GM12891 (cell line): ENCODE measurements at regions not wholly inside any gene's neighbourhood (a gene's known extent, or its start where the extent isn't known, plus 50 kb on each side); places are given as distances from the start of the nearest gene placed in this dataset.

ENCODE experiments used
- PAX5 ChIP-seq: IDR thresholded peaks from 2 replicates; pipeline ENCODE4 v1.6.1; 2011; ENCODE audit warnings: low read length, moderate library complexity, mild to moderate bottlenecking; ENCODE audit not compliant: insufficient read depth, severe bottlenecking
- POLR2A ChIP-seq: IDR thresholded peaks from 2 replicates; pipeline ENCODE4 v1.6.1; 2011; ENCODE audit warnings: low read depth, low read length, control low read depth
- POLR2AphosphoS5 ChIP-seq: IDR thresholded peaks from 2 replicates; pipeline ENCODE4 v1.6.1; 2011; ENCODE audit warnings: low read depth, low read length, control low read depth
- POU2F2 ChIP-seq: IDR thresholded peaks from 2 replicates; pipeline ENCODE4 v1.6.1; 2011; ENCODE audit warnings: low read depth, mild to moderate bottlenecking, control low read depth, low read length, moderate library complexity
- TAF1 ChIP-seq: IDR thresholded peaks from 2 replicates; pipeline ENCODE4 v1.6.1; 2011; ENCODE audit warnings: low read depth, low read length, control low read depth

DNA sequence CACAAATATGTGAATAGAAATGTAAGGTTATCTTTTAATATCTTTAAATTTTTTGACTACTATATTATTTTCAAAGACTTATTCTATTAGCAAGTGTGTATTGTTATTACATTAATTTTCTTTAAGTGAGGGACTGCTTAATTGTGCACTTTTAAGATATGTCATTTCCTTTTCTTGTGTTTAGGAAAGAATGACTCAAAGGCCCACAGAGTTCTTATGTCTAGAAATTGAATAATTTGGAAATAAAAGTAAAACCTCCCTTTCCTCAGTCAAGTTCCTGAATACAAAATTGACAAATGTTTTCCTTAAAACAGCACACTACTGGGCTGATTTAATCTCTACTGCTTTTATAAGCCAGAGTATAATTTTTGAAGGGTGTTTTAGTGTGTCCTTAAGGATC, 169.7 kb downstream of the TMEM47 start:
- TF ChIP-seq POLR2AphosphoS5 (no peak), POLR2A (no peak), PAX5 (no peak), TAF1 (no peak), POU2F2 (no peak)
